ENCODE measurements at regions not wholly inside any gene's neighbourhood (a gene's known extent, or its start where the extent isn't known, plus 50 kb on each side); places are given as distances from the start of the nearest gene placed in this dataset.

- TF ChIP-seq TAF1 (IDR thresholded peaks at IDR 0.05; ENCODE audit: borderline replicate concordance, low read depth, low read length) = no peak
- TF ChIP-seq POLR2A (IDR thresholded peaks at IDR 0.05; ENCODE audit: low read depth, low read length) = no peak
These were observed 287.7 kb downstream of the PCDH7 start for GRCh38 chr4:31007858-31008257.
